GM12878 (cell line): ENCODE measurements at regions not wholly inside any gene's neighbourhood (a gene's known extent, or its start where the extent isn't known, plus 50 kb on each side); places are given as distances from the start of the nearest gene placed in this dataset.

Source experiments
- ATAC-seq: fragments of 200-7000 bp; cut with Tn5 transposase; 3 replicates; pipeline ENCODE4 v1.9.1; 2020; ENCODE audit warnings: mild to moderate bottlenecking, moderate library complexity
- BruUV-seq: library from RNA; stranded (reverse); fragments of 400-500 nt; replicated peaks from 2 replicates; lab custom pipeline; 2021; lab: Mats Ljungman, UMichigan
- CTCF ChIA-PET: fragments of 300-600 bp; sonication (Branson Sonifier 250); formaldehyde crosslinking; extraction: SDS; loops from one replicate; lab custom pipeline; 2021; ENCODE audit warnings: inconsistent platforms; lab: Yijun Ruan, JAX
- POLR2A ChIA-PET: fragments of 350-600 bp; formaldehyde crosslinking; extraction: SDS; loops from one replicate; lab custom pipeline; 2021; ENCODE audit warnings: inconsistent platforms; lab: Charles Lee
- RAD21 ChIA-PET: fragments of 300-600 bp; sonication (Branson Sonifier 250); formaldehyde crosslinking; loops from one replicate; lab custom pipeline; 2023; ENCODE audit warnings: antibody characterized with exemption; ENCODE audit not compliant: unreplicated experiment; lab: Charles Lee
- SMC1A ChIA-PET: fragments of 300-600 bp; sonication (Branson Sonifier 250); formaldehyde crosslinking; loops from one replicate; lab custom pipeline; 2023; ENCODE audit not compliant: unreplicated experiment, uncharacterized antibody; lab: Charles Lee
- DNase-seq: peaks from one replicate; pipeline ENCODE4 v3.0.0-alpha.2; 2011; ENCODE audit warnings: low read depth, low spot score
- FAIRE-seq: peaks from 3 replicates; lab custom pipeline; 2011; peaks lifted over from hg19 to GRCh38; lab: Jason Lieb, UNC
- H2AFZ ChIP-seq: 2 replicates; pipeline ENCODE4 v1.6.0; 2011; ENCODE audit warnings: low read depth, low read length, control low read depth; ENCODE audit not compliant: control insufficient read depth
- H3K27ac ChIP-seq: 2 replicates; pipeline ENCODE4 v1.5.1; 2011; ENCODE audit warnings: control low read depth; ENCODE audit not compliant: control insufficient read depth, insufficient read depth
- H3K27me3 ChIP-seq, 2 experiments: replicated peaks in 1 of 2; 2 replicates each; pipeline versions ENCODE4 v1.6.0 to v1.6.1; 2011; ENCODE audit warnings: low read length in 1 of 2; ENCODE audit not compliant: control insufficient read depth in 2 of 2, insufficient read depth in 2 of 2
- H3K36me3 ChIP-seq, 2 experiments: 2 replicates each; pipeline ENCODE4 v1.5.1; 2011; ENCODE audit warnings: low read length in 1 of 2; ENCODE audit not compliant: control insufficient read depth in 2 of 2, insufficient read depth in 2 of 2
- H3K4me1 ChIP-seq: 2 replicates; pipeline ENCODE4 v1.6.1; 2011; ENCODE audit warnings: mild to moderate bottlenecking, low read length, moderate library complexity, mixed read lengths; ENCODE audit not compliant: control insufficient read depth, insufficient read depth
- H3K4me2 ChIP-seq: 2 replicates; pipeline ENCODE4 v1.6.0; 2011; ENCODE audit warnings: control low read depth; ENCODE audit not compliant: control insufficient read depth, insufficient read depth
- H3K4me3 ChIP-seq: fragments of 200-600 bp; sonication (generic); 2 replicates; pipeline ENCODE4 v1.5.1; 2016
- H3K79me2 ChIP-seq: 2 replicates; pipeline ENCODE4 v1.6.0; 2011; ENCODE audit warnings: low read length; ENCODE audit not compliant: control insufficient read depth, insufficient read depth
- H3K9ac ChIP-seq: 2 replicates; pipeline ENCODE4 v1.8.0; 2011; ENCODE audit warnings: low read length, control low read depth, mixed read lengths; ENCODE audit not compliant: control insufficient read depth, insufficient read depth
- H3K9me3 ChIP-seq: replicated peaks from 3 replicates; pipeline ENCODE4 v1.5.1; 2011; ENCODE audit warnings: mild to moderate bottlenecking, low read length; ENCODE audit not compliant: control insufficient read depth, insufficient read depth
- H4K20me1 ChIP-seq: 2 replicates; pipeline ENCODE4 v1.6.0; 2011; ENCODE audit not compliant: control insufficient read depth, insufficient read depth
- ASH2L ChIP-seq: fragments of 300-600, 200-600 bp; sonication (generic); IDR thresholded peaks from 2 replicates; pipeline ENCODE4 v1.6.1; 2017; ENCODE audit warnings: low read depth, mild to moderate bottlenecking, borderline replicate concordance
- BACH1 ChIP-seq: fragments of 450-650 bp; IDR thresholded peaks from 2 replicates; pipeline ENCODE4 v1.6.1; 2017; ENCODE audit warnings: mild to moderate bottlenecking, borderline replicate concordance
- BHLHE40 ChIP-seq, 2 experiments: fragments of 450-650 bp in 1 of 2; IDR thresholded peaks; 2 replicates each; pipeline ENCODE4 v1.6.1; 2011 to 2017; ENCODE audit warnings: low read depth in 2 of 2, borderline replicate concordance in 1 of 2, improper control_type of control experiment in 1 of 2, low read length in 1 of 2, mild to moderate bottlenecking in 1 of 2
- MEF2B ChIP-seq: fragments of 450-650 bp; IDR thresholded peaks from 2 replicates; pipeline ENCODE4 v1.6.1; 2018; ENCODE audit warnings: mild to moderate bottlenecking, moderate library complexity; ENCODE audit not compliant: partially characterized antibody, poor library complexity, severe bottlenecking
- MYC ChIP-seq: IDR thresholded peaks from 2 replicates; pipeline ENCODE4 v1.6.1; 2011; ENCODE audit warnings: mild to moderate bottlenecking, low read length, moderate library complexity, inconsistent platforms; ENCODE audit not compliant: insufficient read depth, insufficient replicate concordance, insufficient read length, severe bottlenecking
- SREBF2 ChIP-seq: IDR thresholded peaks from 2 replicates; pipeline ENCODE4 v1.6.1; 2012; ENCODE audit warnings: mild to moderate bottlenecking, low read length
- WGBS: methylation state at CpG from one replicate; pipeline ENCODE4 v1.1.6; 2016; ENCODE audit warnings: low lambda C conversion rate; ENCODE audit not compliant: insufficient replicate concordance, insufficient coverage; ENCODE audit errors: missing lambda C conversion rate; 5-methylcytosine and 5-hydroxymethylcytosine counted together
- in situ Hi-C: fragments of 300-500 bp; cut with MboI; formaldehyde crosslinking; loops from 9 replicates; pipeline ENCODE4 v1.14.3; 2018; ENCODE audit warnings: mixed read lengths
- intact Hi-C: fragments of 100-400 bp; cut with micrococcal nuclease; formaldehyde crosslinking; loops from one replicate; pipeline ENCODE4 v1.14.2; 2022; ENCODE audit not compliant: unreplicated experiment
- TF ChIP-seq, protein P1 (sequence below): IDR thresholded peaks from 2 replicates; pipeline ENCODE4 v1.6.1; 2011; ENCODE audit warnings: borderline replicate concordance, low read depth, mild to moderate bottlenecking, moderate library complexity, mixed read lengths, low read length; ENCODE audit not compliant: insufficient read depth; ENCODE audit errors: extremely low read length

DNA sequence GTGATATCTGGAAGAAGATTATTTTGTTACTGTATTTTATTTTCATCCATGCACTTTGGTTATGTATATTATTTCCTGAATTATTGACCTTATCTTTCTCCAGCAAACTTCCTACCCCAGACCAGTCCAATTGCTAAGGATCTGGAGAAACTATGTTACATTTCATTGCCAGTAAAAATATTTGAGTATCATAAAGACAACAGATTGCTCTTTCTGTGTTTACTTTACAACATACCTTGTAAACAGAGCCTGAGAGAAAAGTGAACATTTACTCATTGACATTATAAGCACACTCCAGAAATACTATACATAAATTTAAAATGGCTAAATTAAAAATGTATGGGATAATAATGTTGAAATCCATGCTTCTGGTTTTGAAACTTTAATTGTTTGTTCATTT lies 186.2 kb upstream of the FAM3C start:
- no peak overlapping the region for H3K4me3 ChIP-seq
- POLR2A ChIA-PET: no interaction called here
- H2AFZ ChIP-seq: no peak overlapping the region
- in situ Hi-C loops (no loop called here), intact Hi-C loops (no loop called here)
- FAIRE-seq (no peak), ATAC-seq (no peak), DNase-seq (no peak)
- no peaks in the 10 kb centered on the region for H4K20me1 ChIP-seq
- no peaks in the 10 kb centered on the region for H3K4me1 ChIP-seq
- H3K9me3 ChIP-seq: no peaks in the 10 kb centered on the region
- no peak overlapping the region for H3K9ac ChIP-seq
- H3K27me3 ChIP-seq: no peaks in the 10 kb centered on the region; a peak in 2 of 4 replicates
- no peak overlapping the region for H3K4me2 ChIP-seq
- H3K79me2 ChIP-seq: no peaks in the 10 kb centered on the region
- BruUV-seq: no TSS peak
- no peak for TF ChIP-seq BHLHE40 (IDR thresholded peaks at IDR 0.05; ENCODE audit: borderline replicate concordance in 1 of 2, low read depth in 2 of 2, low read length in 1 of 2)
- no peak for TF ChIP-seq SREBF2
- no peak for TF ChIP-seq ASH2L
- TF ChIP-seq, protein P1, sequence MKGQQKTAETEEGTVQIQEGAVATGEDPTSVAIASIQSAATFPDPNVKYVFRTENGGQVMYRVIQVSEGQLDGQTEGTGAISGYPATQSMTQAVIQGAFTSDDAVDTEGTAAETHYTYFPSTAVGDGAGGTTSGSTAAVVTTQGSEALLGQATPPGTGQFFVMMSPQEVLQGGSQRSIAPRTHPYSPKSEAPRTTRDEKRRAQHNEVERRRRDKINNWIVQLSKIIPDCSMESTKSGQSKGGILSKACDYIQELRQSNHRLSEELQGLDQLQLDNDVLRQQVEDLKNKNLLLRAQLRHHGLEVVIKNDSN: no peak
- no peak overlapping the region for H3K27ac ChIP-seq
- no peaks in the 10 kb centered on the region for H3K36me3 ChIP-seq
- RAD21 ChIA-PET: no interaction called here
- SMC1A ChIA-PET: no interaction called here
- CTCF ChIA-PET: no interaction called here

DNA sequence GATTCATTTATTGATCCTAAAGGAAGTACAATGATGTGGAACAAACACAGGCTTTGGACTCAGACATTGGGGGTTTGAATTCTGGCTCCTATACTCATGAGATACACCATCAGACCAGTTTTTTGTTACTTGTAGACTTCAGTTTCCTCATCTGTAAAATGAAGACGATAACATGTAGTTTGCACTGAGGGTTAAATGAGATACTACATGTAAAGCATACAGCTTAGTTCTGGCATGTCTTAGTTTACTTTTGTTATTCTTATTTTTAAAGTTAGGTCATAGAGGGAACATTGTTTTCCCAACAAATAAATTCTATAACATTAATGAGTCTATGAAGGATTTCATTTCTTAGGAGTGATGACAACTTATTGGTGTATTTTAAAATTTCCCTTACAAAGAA lies 183.5 kb upstream of the FAM3C start:
- Histone ChIP-seq H2AFZ (no peak overlapping the region), H3K4me1 (no peaks in the 10 kb centered on the region), H3K36me3 (no peaks in the 10 kb centered on the region), H3K79me2 (no peaks in the 10 kb centered on the region), H3K27ac (no peak overlapping the region), H3K9ac (no peak overlapping the region), H4K20me1 (no peaks in the 10 kb centered on the region; the same call in 1 of the 2 replicates), H3K9me3 (no peaks in the 10 kb centered on the region), H3K4me3 (no peak overlapping the region), H3K27me3 (peaks cover 0 to 4% of the 10 kb centered on the region in 2 experiments; a peak in 1 of 4 replicates), H3K4me2 (no peak overlapping the region)
- POLR2A ChIA-PET: no interaction called here
- no peak for TF ChIP-seq MEF2B
- no peak for TF ChIP-seq BACH1
- TF ChIP-seq MYC: no peak
- intact Hi-C loops (no loop called here), in situ Hi-C loops (no loop called here)
- ATAC-seq: no peak
- no peak for DNase-seq
- CTCF ChIA-PET: interaction anchor here (1.0 kb wide), 1 partner anchor 19 kb away, joined by 3 read pairs; no protein-coding TSS in a partner anchor
- no peak for FAIRE-seq
- SMC1A ChIA-PET: interaction anchor here (1.6 kb wide), 1 partner anchor 415 kb away, joined by 4 read pairs; no protein-coding TSS in a partner anchor
- WGBS: 0% methylated on average over 1 of the region's 1 CpG
- RAD21 ChIA-PET: no interaction called here
- BruUV-seq: no TSS peak
